ENCODE measurements at regions not wholly inside any gene's neighbourhood (a gene's known extent, or its start where the extent isn't known, plus 50 kb on each side); places are given as distances from the start of the nearest gene placed in this dataset.

DNA sequence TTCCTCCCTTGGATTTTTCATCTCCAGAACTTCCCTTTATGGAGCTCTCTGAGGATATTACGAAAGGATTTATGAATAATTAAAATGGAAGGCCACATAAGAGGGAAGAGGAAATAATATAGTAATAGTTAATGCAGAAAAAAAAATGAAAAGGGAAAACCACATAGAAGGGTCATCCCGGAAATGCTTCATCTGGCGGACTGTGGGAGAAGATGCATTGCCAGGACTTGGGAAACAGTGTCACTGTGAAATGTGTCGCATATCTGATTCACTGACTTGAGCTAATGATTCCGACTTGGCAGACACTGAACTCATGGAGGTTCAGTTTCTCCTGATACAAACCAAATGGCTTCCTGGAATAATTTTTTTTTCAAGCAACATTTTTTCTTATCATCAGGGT lies 129.9 kb upstream of the RMP24 start:
- TF ChIP-seq ZNF394 (tag by site-specific recombination; IDR thresholded peaks at IDR 0.05; ENCODE audit: borderline replicate concordance) (no peak), ZNF768 (tag by site-specific recombination; IDR thresholded peaks at IDR 0.05) (no peak)
